ENCODE measurements at regions not wholly inside any gene's neighbourhood (a gene's known extent, or its start where the extent isn't known, plus 50 kb on each side); places are given as distances from the start of the nearest gene placed in this dataset.

GRCh38 chr7:36795451-36796021 is 71.2 kb upstream of the AOAH start (continued):
- TF ChIP-seq GATA4 (IDR thresholded peaks at IDR 0.05; ENCODE audit: borderline replicate concordance, low read depth) = peak; percentile 69; the same call in 1 of the 2 replicates
- TF ChIP-seq HNF1B (CRISPR knock-in tag; IDR thresholded peaks at IDR 0.05) = 0 out of 2 replicates have a peak, but pooled peaks have one; percentile 53
- peak; percentile 52 for TF ChIP-seq NCOA2 (CRISPR knock-in tag; IDR thresholded peaks at IDR 0.05)
- peak; percentile 88 for TF ChIP-seq HNF4A (CRISPR knock-in tag; IDR thresholded peaks at IDR 0.05)
- TF ChIP-seq HNRNPUL1 (IDR thresholded peaks at IDR 0.05; ENCODE audit: low read depth, low read length) = 0 out of 2 replicates have a peak, but pooled peaks have one; percentile 23
- TF ChIP-seq FOXJ3 (CRISPR knock-in tag; IDR thresholded peaks at IDR 0.05; ENCODE audit: borderline replicate concordance) = peak; percentile 57; the same call in 1 of the 2 replicates
- TF ChIP-seq THRA (CRISPR knock-in tag; IDR thresholded peaks at IDR 0.05; ENCODE audit: borderline replicate concordance) = peak; percentile 48; the same call in 1 of the 2 replicates
- TF ChIP-seq, protein P1, sequence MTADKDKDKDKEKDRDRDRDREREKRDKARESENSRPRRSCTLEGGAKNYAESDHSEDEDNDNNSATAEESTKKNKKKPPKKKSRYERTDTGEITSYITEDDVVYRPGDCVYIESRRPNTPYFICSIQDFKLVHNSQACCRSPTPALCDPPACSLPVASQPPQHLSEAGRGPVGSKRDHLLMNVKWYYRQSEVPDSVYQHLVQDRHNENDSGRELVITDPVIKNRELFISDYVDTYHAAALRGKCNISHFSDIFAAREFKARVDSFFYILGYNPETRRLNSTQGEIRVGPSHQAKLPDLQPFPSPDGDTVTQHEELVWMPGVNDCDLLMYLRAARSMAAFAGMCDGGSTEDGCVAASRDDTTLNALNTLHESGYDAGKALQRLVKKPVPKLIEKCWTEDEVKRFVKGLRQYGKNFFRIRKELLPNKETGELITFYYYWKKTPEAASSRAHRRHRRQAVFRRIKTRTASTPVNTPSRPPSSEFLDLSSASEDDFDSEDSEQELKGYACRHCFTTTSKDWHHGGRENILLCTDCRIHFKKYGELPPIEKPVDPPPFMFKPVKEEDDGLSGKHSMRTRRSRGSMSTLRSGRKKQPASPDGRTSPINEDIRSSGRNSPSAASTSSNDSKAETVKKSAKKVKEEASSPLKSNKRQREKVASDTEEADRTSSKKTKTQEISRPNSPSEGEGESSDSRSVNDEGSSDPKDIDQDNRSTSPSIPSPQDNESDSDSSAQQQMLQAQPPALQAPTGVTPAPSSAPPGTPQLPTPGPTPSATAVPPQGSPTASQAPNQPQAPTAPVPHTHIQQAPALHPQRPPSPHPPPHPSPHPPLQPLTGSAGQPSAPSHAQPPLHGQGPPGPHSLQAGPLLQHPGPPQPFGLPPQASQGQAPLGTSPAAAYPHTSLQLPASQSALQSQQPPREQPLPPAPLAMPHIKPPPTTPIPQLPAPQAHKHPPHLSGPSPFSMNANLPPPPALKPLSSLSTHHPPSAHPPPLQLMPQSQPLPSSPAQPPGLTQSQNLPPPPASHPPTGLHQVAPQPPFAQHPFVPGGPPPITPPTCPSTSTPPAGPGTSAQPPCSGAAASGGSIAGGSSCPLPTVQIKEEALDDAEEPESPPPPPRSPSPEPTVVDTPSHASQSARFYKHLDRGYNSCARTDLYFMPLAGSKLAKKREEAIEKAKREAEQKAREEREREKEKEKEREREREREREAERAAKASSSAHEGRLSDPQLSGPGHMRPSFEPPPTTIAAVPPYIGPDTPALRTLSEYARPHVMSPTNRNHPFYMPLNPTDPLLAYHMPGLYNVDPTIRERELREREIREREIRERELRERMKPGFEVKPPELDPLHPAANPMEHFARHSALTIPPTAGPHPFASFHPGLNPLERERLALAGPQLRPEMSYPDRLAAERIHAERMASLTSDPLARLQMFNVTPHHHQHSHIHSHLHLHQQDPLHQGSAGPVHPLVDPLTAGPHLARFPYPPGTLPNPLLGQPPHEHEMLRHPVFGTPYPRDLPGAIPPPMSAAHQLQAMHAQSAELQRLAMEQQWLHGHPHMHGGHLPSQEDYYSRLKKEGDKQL (CRISPR knock-in tag; IDR thresholded peaks at IDR 0.05; ENCODE audit: low read depth) = peak; percentile 60; the same call in 1 of the 2 replicates
- TF ChIP-seq ATRX (CRISPR knock-in tag; IDR thresholded peaks at IDR 0.05; ENCODE audit: borderline replicate concordance) = no peak
- TF ChIP-seq ZNF124 (CRISPR knock-in tag; IDR thresholded peaks at IDR 0.05) = no peak
- no peak for TF ChIP-seq MAF1 (CRISPR knock-in tag; IDR thresholded peaks at IDR 0.05; ENCODE audit: borderline replicate concordance)
- TF ChIP-seq, protein P2, sequence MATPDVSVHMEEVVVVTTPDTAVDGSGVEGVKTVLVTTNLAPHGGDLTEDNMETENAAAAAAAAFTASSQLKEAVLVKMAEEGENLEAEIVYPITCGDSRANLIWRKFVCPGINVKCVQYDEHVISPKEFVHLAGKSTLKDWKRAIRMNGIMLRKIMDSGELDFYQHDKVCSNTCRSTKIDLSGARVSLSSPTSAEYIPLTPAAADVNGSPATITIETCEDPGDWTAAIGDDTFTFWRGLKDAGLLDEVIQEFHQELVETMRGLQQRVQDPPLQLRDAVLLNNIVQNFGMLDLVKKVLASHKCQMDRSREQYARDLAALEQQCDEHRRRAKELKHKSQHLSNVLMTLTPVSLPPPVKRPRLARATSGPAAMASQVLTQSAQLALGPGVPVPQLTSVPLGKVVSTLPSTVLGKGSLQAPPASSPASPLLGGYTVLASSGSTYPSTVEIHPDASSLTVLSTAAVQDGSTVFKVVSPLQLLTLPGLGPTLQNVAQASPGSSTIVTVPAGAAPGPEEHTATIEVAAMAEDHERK (CRISPR knock-in tag; IDR thresholded peaks at IDR 0.05; ENCODE audit: low read depth) = no peak
- TF ChIP-seq, protein P3, sequence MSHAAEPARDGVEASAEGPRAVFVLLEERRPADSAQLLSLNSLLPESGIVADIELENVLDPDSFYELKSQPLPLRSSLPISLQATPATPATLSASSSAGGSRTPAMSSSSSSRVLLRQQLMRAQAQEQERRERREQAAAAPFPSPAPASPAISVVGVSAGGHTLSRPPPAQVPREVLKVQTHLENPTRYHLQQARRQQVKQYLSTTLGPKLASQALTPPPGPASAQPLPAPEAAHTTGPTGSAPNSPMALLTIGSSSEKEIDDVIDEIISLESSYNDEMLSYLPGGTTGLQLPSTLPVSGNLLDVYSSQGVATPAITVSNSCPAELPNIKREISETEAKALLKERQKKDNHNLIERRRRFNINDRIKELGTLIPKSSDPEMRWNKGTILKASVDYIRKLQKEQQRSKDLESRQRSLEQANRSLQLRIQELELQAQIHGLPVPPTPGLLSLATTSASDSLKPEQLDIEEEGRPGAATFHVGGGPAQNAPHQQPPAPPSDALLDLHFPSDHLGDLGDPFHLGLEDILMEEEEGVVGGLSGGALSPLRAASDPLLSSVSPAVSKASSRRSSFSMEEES (CRISPR knock-in tag; IDR thresholded peaks at IDR 0.05) = peak; percentile 69; the same call in 1 of the 2 replicates
- TF ChIP-seq SOX6 (IDR thresholded peaks at IDR 0.05) = no peak
- peak; percentile 87 for TF ChIP-seq SOX6 (CRISPR knock-in tag; IDR thresholded peaks at IDR 0.05)
- TF ChIP-seq RXRB (CRISPR knock-in tag; IDR thresholded peaks at IDR 0.05; ENCODE audit: borderline replicate concordance) = peak; percentile 64
- TF ChIP-seq E2F5 (CRISPR knock-in tag; conservative IDR thresholded peaks at IDR 0.05) = no peak

All from HepG2 (cell line).